Left forelimb (tissue), 1 donor: ENCODE measurements at regions not wholly inside any gene's neighbourhood (a gene's known extent, or its start where the extent isn't known, plus 50 kb on each side); places are given as distances from the start of the nearest gene placed in this dataset.

Experiments
- DNase-seq: peaks from one replicate; pipeline ENCODE4 v3.0.0-alpha.2; 2018; ENCODE audit warnings: low spot score

- DNase-seq = no peak
Measured at GRCh38 chr9:79985772-79986171, 414.0 kb downstream of the TLE4 start.

GRCh38 chr9:79985264-79985663 is 413.5 kb downstream of the TLE4 start:
- no peak for DNase-seq

GRCh38 chr9:79984429-79985067 is 412.8 kb downstream of the TLE4 start:
- no peak for DNase-seq

GRCh38 chr9:79980432-79980831 is 408.7 kb downstream of the TLE4 start:
- DNase-seq = no peak

- no peak for DNase-seq
Measured at GRCh38 chr9:79977510-79978197, 405.9 kb downstream of the TLE4 start.

- DNase-seq = no peak
Measured at GRCh38 chr9:79977074-79977435, 405.3 kb downstream of the TLE4 start.

- DNase-seq = no peak
Measured at GRCh38 chr9:79976257-79977073, 404.7 kb downstream of the TLE4 start.

- DNase-seq = no peak
Measured at GRCh38 chr9:79975621-79976256, 404.0 kb downstream of the TLE4 start.

GRCh38 chr9:79974806-79975422 is 403.1 kb downstream of the TLE4 start:
- no peak for DNase-seq

- DNase-seq = no peak
Measured at GRCh38 chr9:79973627-79974026, 401.9 kb downstream of the TLE4 start.

GRCh38 chr9:79970146-79970425 is 398.3 kb downstream of the TLE4 start:
- DNase-seq = no peak

GRCh38 chr9:79969393-79970145 is 397.8 kb downstream of the TLE4 start:
- DNase-seq = no peak

- no peak for DNase-seq
Measured at GRCh38 chr9:79968533-79968932, 396.8 kb downstream of the TLE4 start.

GRCh38 chr9:79962836-79963235 is 391.1 kb downstream of the TLE4 start:
- no peak for DNase-seq

- DNase-seq = no peak
Measured at GRCh38 chr9:79962150-79962549, 390.4 kb downstream of the TLE4 start.

GRCh38 chr9:79955300-79955699 is 383.5 kb downstream of the TLE4 start:
- no peak for DNase-seq

GRCh38 chr9:79953908-79954307 is 382.1 kb downstream of the TLE4 start:
- DNase-seq = no peak

GRCh38 chr9:79952401-79952800 is 380.6 kb downstream of the TLE4 start:
- no peak for DNase-seq

- no peak for DNase-seq
Measured at GRCh38 chr9:79946712-79947111, 374.9 kb downstream of the TLE4 start.

- DNase-seq = no peak
Measured at GRCh38 chr9:79945495-79945894, 373.7 kb downstream of the TLE4 start.

GRCh38 chr9:79945016-79945415 is 373.3 kb downstream of the TLE4 start:
- DNase-seq = no peak

GRCh38 chr9:79940919-79941318 is 369.2 kb downstream of the TLE4 start:
- DNase-seq = no peak
